GM12864 (cell line): ENCODE measurements at regions not wholly inside any gene's neighbourhood (a gene's known extent, or its start where the extent isn't known, plus 50 kb on each side); places are given as distances from the start of the nearest gene placed in this dataset.

ENCODE experiments used
- DNase-seq: peaks from one replicate; pipeline ENCODE4 v3.0.0-alpha.2; 2011; ENCODE audit warnings: low read depth
- H3K4me3 ChIP-seq: 2 replicates; pipeline ENCODE4 v1.5.1; 2011; ENCODE audit warnings: mild to moderate bottlenecking, low read depth, low read length, control low read depth
- TF ChIP-seq, protein P1 (sequence below): IDR thresholded peaks from 2 replicates; pipeline ENCODE4 v1.5.1; 2011; ENCODE audit warnings: low read depth, mild to moderate bottlenecking, moderate library complexity, low read length, control low read depth, inconsistent platforms; ENCODE audit errors: missing control alignments

DNA sequence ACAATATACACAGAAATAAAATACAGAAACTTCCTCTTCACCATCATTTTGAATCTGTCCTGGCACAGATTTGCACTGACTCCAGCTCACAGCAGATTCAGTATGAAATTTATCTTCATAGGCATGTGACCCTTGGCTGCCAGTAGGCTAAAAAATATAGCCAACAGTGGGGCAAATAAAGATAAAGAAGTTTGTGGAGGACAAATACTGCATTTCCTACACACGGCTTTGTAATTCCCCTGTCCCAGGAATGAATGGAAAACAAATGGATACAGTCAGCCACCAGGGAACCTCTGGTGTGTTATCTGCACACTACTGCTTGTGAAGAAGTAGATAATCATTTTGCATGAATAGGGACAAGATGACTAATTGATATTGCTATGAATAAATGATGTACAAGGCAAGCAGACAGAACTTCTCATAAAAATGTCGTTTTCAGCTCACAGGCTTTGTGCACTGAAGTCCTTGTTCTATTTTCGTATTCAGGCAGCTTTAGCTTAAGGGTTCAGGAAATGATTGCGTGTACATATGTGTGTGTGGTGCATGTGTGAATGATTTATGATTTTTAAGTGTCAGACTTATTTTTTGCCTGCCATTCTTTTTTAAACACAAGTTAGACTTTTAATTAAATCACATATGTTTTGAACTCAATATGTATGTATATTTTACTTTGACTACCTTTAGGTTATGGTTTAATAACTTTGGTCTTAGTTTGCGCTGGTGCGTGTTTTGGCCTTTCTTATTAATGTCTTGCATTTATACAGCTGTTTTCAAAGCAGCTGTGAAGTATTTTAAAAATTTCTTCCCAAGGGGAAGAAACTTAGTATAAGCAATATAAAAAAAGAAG is 543.8 kb upstream of the JAG1 start:
- TF ChIP-seq, protein P1, sequence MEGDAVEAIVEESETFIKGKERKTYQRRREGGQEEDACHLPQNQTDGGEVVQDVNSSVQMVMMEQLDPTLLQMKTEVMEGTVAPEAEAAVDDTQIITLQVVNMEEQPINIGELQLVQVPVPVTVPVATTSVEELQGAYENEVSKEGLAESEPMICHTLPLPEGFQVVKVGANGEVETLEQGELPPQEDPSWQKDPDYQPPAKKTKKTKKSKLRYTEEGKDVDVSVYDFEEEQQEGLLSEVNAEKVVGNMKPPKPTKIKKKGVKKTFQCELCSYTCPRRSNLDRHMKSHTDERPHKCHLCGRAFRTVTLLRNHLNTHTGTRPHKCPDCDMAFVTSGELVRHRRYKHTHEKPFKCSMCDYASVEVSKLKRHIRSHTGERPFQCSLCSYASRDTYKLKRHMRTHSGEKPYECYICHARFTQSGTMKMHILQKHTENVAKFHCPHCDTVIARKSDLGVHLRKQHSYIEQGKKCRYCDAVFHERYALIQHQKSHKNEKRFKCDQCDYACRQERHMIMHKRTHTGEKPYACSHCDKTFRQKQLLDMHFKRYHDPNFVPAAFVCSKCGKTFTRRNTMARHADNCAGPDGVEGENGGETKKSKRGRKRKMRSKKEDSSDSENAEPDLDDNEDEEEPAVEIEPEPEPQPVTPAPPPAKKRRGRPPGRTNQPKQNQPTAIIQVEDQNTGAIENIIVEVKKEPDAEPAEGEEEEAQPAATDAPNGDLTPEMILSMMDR, result no peak
- DNase-seq, result no peak
- H3K4me3 ChIP-seq, result no peak overlapping the region

DNA sequence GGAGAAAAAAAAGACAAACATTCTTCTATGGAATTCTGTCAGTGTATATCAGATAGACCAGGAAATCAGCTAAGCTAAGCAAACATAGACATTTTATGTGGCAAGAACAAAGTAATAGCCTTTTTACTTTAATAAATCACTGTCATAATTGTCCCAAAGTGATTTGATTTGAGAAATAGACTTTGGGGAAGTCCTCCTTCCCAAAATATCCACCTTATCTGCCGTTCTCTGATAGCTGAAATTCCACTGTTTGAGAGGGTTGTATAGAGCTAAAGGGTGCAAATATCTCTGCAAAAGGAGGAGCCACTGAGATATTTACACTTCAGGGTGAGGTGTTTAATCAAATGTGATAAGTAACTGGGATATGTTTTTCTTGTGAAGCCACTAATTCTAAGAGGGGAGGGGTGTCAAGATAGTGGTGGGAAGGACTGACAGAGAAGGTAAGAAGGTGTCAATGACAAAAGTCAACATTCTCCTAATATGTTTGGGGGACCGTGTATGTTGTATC is 544.4 kb upstream of the JAG1 start:
- no peak overlapping the region for H3K4me3 ChIP-seq
- TF ChIP-seq, protein P1, result no peak
- DNase-seq, result no peak

- no peak for DNase-seq
- TF ChIP-seq, protein P1, result no peak
- H3K4me3 ChIP-seq, result no peak overlapping the region
These were observed 545.4 kb upstream of the JAG1 start for GRCh38 chr20:11219192-11219591.

- H3K4me3 ChIP-seq, result no peak overlapping the region
- no peak for DNase-seq
- TF ChIP-seq, protein P1, result no peak
These were observed 547.2 kb upstream of the JAG1 start for GRCh38 chr20:11221046-11221445.

DNA sequence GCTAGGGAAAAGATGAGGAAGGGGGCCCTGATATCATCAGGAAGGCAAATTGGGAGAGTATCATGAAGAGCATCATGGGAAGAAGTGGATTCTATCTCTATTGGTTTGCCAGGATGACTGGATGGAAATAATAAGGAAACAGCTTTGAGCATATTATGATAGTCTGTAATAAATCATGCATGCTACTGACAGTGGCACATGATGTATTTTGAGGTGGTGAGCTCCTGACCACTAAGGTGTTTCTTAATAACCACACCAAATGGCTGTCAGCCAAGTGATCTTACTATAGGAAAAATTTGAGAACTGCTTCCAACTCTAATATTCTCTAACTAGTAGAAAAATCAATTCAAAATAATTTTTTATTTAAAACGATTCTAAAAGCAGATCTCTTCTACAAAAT is 548.4 kb upstream of the JAG1 start:
- H3K4me3 ChIP-seq, result no peak overlapping the region
- DNase-seq, result no peak
- TF ChIP-seq, protein P1, result no peak

GRCh38 chr20:11227602-11228001 is 553.8 kb upstream of the JAG1 start:
- TF ChIP-seq, protein P1, result no peak
- DNase-seq, result no peak
- no peak overlapping the region for H3K4me3 ChIP-seq

DNA sequence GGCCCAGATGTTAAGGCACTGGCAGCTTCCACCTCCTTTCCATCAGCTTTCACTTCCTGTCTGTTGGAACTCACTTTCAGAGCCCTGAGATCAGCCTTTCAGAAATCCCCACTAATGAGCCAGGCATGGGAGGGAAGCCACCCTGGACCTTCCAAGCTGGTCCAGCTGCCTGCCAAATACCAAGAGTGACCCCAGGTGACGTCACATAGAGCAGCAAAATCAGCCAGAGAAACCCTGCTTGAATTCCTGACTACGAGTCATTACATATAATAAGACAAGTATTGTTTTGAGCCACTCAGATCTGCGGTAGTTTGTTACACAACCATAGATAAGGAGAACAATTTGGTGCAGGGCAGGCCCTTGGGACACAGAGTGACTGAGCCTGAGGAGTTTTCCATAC is 556.0 kb upstream of the JAG1 start:
- no peak for DNase-seq
- no peak overlapping the region for H3K4me3 ChIP-seq
- TF ChIP-seq, protein P1, result no peak
